Epithelial cell of esophagus (primary cell): ENCODE measurements at regions not wholly inside any gene's neighbourhood (a gene's known extent, or its start where the extent isn't known, plus 50 kb on each side); places are given as distances from the start of the nearest gene placed in this dataset.

Experiments used
- DNase-seq: peaks from one replicate; pipeline ENCODE4 v3.0.0; 2010; ENCODE audit warnings: low read depth
- H3K4me3 ChIP-seq: 2 replicates; pipeline ENCODE4 v1.5.1; 2011; ENCODE audit warnings: mild to moderate bottlenecking, low read length, control low read depth
- CTCF ChIP-seq: IDR thresholded peaks from 2 replicates; pipeline ENCODE4 v1.5.1; 2011; ENCODE audit warnings: low read depth, mild to moderate bottlenecking, low read length, control low read depth, inconsistent platforms; ENCODE audit not compliant: insufficient read depth; ENCODE audit errors: missing control alignments

- no peak overlapping the region for H3K4me3 ChIP-seq
- no peak for DNase-seq
- TF ChIP-seq CTCF: no peak
These were observed 110.2 kb upstream of the LHX1 start for GRCh38 chr17:36827081-36827480.

- no peak for TF ChIP-seq CTCF
- no peak for DNase-seq
- no peak overlapping the region for H3K4me3 ChIP-seq
These were observed 107.6 kb upstream of the LHX1 start for GRCh38 chr17:36829676-36830075.

GRCh38 chr17:36833279-36833678 is 104.0 kb upstream of the LHX1 start:
- H3K4me3 ChIP-seq: no peak overlapping the region
- DNase-seq: no peak
- TF ChIP-seq CTCF: no peak

GRCh38 chr17:36835036-36835435 is 102.2 kb upstream of the LHX1 start:
- DNase-seq: no peak
- no peak overlapping the region for H3K4me3 ChIP-seq
- no peak for TF ChIP-seq CTCF

- no peak overlapping the region for H3K4me3 ChIP-seq
- no peak for TF ChIP-seq CTCF
- no peak for DNase-seq
These were observed 99.9 kb upstream of the LHX1 start for GRCh38 chr17:36837195-36837938.

- peak; percentile 23 for TF ChIP-seq CTCF
- no peak overlapping the region for H3K4me3 ChIP-seq
- no peak for DNase-seq
These were observed 99.4 kb upstream of the LHX1 start for GRCh38 chr17:36837939-36838272.

- no peak overlapping the region for H3K4me3 ChIP-seq
- no peak for DNase-seq
- no peak for TF ChIP-seq CTCF
These were observed 98.0 kb upstream of the LHX1 start for GRCh38 chr17:36839256-36839655.
